RWPE2 (cell line): ENCODE measurements at regions not wholly inside any gene's neighbourhood (a gene's known extent, or its start where the extent isn't known, plus 50 kb on each side); places are given as distances from the start of the nearest gene placed in this dataset.
A peak's percentile ranks its signal among the peaks of the same experiment; 100 is the strongest.

ENCODE experiments used
- ATAC-seq: fragments of 200-7000 bp; cut with Tn5 transposase; 3 replicates; pipeline ENCODE4 v1.9.1; 2021; ENCODE audit warnings: low read depth
- DNase-seq: peaks from one replicate; pipeline ENCODE4 v3.0.0-alpha.2; 2020; ENCODE audit warnings: low spot score
- H3K27ac ChIP-seq: fragments of 450-650 bp; 2 replicates; pipeline ENCODE4 v1.5.1; 2017; ENCODE audit warnings: mild to moderate bottlenecking; ENCODE audit not compliant: poor library complexity, severe bottlenecking
- H3K27me3 ChIP-seq: fragments of 250-450 bp; sonication (Bioruptor Pico); 2 replicates; pipeline ENCODE4 v1.5.1; 2021; ENCODE audit warnings: mild to moderate bottlenecking, moderate library complexity; ENCODE audit not compliant: insufficient read depth, poor library complexity, severe bottlenecking
- H3K36me3 ChIP-seq: fragments of 250-450 bp; sonication (Bioruptor Pico); 2 replicates; pipeline ENCODE4 v1.5.1; 2020; ENCODE audit warnings: low read depth, mild to moderate bottlenecking, moderate library complexity
- H3K4me1 ChIP-seq: fragments of 250-450 bp; sonication (Bioruptor Pico); 2 replicates; pipeline ENCODE4 v1.5.1; 2021; ENCODE audit warnings: mild to moderate bottlenecking, moderate library complexity; ENCODE audit not compliant: insufficient read depth, poor library complexity, severe bottlenecking
- H3K4me3 ChIP-seq: fragments of 250-450 bp; sonication (Bioruptor Pico); 2 replicates; pipeline ENCODE4 v1.5.1; 2021; ENCODE audit warnings: mild to moderate bottlenecking, moderate library complexity; ENCODE audit not compliant: severe bottlenecking
- H3K9me3 ChIP-seq: fragments of 250-450 bp; sonication (Bioruptor Pico); 2 replicates; pipeline ENCODE4 v1.5.1; 2021; ENCODE audit warnings: mild to moderate bottlenecking, moderate library complexity; ENCODE audit not compliant: severe bottlenecking
- TF ChIP-seq, protein P1 (sequence below): fragments of 450-650 bp; IDR thresholded peaks from one replicate; pipeline ENCODE4 v1.5.1; 2017; ENCODE audit warnings: mild to moderate bottlenecking, moderate library complexity; ENCODE audit not compliant: poor library complexity, severe bottlenecking

DNA sequence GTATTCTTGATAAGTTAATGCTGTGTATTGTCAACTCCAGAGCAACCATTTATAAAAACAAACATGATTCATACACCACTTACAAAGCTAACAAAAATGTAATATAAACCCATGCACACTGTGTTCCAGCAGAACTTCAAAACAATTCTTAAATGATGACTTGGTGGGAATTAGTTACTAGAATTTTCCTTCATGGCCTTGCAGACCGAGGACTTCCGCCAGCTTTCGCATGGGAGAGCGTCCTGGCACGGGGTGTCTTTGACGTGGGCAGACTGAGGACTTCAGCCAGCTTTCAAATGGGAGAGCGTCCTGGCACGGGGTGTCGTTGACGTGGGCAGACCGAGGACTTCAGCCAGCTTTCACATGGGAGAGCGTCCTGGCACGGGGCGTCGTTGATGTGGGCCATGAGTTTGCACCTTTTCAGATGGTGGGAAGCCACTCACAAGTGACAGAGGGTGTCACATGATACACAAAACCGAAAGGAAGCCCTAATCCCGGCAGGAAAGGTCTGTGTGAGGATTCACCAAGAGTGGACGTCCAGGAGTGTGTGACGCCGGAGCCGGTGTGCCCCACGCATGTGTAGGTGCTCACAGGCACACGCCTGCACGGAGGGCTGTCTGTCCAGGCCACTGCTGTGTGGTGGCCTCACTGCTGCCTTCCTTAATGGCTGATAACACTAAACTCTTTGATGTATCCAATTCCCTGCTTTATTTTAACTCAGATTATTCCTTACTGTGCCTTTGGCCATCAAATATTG, 211.3 kb upstream of the IRX4 start:
- H3K36me3 ChIP-seq: no peaks in the 10 kb centered on the region
- TF ChIP-seq, protein P1, sequence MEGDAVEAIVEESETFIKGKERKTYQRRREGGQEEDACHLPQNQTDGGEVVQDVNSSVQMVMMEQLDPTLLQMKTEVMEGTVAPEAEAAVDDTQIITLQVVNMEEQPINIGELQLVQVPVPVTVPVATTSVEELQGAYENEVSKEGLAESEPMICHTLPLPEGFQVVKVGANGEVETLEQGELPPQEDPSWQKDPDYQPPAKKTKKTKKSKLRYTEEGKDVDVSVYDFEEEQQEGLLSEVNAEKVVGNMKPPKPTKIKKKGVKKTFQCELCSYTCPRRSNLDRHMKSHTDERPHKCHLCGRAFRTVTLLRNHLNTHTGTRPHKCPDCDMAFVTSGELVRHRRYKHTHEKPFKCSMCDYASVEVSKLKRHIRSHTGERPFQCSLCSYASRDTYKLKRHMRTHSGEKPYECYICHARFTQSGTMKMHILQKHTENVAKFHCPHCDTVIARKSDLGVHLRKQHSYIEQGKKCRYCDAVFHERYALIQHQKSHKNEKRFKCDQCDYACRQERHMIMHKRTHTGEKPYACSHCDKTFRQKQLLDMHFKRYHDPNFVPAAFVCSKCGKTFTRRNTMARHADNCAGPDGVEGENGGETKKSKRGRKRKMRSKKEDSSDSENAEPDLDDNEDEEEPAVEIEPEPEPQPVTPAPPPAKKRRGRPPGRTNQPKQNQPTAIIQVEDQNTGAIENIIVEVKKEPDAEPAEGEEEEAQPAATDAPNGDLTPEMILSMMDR: no peak
- H3K27me3 ChIP-seq: peaks cover 3% of the 10 kb centered on the region
- peak overlapping the region; percentile 56 for H3K27ac ChIP-seq
- DNase-seq (no peak), ATAC-seq (peak; percentile 95)
- H3K4me1 ChIP-seq: peaks cover 11% of the 10 kb centered on the region
- no peaks in the 10 kb centered on the region for H3K9me3 ChIP-seq
- H3K4me3 ChIP-seq: no peak overlapping the region

DNA sequence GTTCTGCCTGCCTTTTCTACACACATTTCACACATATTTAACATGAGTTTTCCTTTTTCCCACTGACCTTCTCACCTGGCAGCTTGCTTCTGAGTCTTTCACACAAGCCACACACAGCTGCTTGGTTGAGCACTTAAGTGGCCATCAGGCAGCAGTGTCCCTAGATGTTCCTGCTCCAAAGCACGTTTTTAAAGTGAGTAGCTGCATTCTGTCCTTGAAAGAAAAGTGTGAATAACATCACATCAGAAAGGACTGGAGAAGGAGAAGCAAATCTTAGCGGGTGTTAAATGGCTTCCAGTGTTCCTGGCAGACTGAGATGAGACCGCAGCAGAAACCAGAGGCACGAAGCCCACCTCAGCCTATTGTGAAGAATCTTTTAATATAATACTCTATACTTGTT, 209.2 kb upstream of the IRX4 start:
- no peak overlapping the region for H3K27ac ChIP-seq
- DNase-seq (no peak), ATAC-seq (no peak)
- H3K27me3 ChIP-seq: peaks cover 3% of the 10 kb centered on the region
- H3K9me3 ChIP-seq: no peaks in the 10 kb centered on the region
- no peak overlapping the region for H3K4me3 ChIP-seq
- peaks cover 11% of the 10 kb centered on the region for H3K4me1 ChIP-seq
- no peaks in the 10 kb centered on the region for H3K36me3 ChIP-seq
- TF ChIP-seq, protein P1: no peak

DNA sequence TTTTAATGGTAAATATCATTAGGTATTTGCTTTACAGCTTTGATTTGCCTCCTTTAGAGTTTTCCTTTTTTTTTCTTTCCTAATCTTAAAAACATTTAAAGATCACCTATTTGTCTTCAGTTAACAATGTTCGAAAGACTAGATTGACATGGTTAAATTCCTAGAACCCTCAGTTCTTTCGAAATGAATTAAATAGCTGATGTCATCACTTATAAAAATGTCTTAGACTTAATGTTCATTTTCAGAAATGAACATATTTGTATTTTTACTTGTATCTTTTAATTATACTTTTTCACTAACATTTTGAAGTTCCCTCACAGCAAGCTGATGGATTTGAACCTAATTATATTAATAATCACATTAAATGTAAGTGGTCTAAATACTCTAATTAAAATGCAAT, 205.3 kb upstream of the IRX4 start:
- Histone ChIP-seq H3K9me3 (no peaks in the 10 kb centered on the region), H3K4me1 (peaks cover 5% of the 10 kb centered on the region), H3K27me3 (no peaks in the 10 kb centered on the region), H3K27ac (no peak overlapping the region), H3K4me3 (no peak overlapping the region), H3K36me3 (no peaks in the 10 kb centered on the region)
- ATAC-seq (no peak), DNase-seq (no peak)
- TF ChIP-seq, protein P1: no peak

DNA sequence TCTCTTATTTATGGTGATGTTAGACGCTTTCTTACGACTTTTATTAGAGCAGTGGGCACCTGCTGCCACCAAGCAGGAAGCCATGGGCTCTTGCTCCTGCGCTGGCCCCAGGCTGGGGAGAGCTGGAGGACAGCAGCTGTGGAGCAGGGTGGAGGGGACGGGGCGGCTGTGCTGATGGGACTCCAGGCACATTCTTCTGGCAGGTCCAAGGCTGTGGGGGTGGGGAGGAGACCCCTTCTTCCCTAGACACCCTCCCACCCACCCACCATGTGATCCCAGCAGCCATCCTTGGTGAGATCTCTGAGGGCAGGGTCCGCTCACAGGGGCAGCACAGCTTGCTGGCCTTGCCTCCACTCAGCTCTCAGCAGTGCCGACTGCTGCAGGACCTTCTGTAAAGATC, 192.6 kb upstream of the IRX4 start:
- Histone ChIP-seq H3K27me3 (no peaks in the 10 kb centered on the region), H3K4me3 (no peak overlapping the region), H3K27ac (no peak overlapping the region), H3K9me3 (no peaks in the 10 kb centered on the region), H3K36me3 (no peaks in the 10 kb centered on the region), H3K4me1 (no peaks in the 10 kb centered on the region)
- DNase-seq: no peak
- ATAC-seq: no peak
- TF ChIP-seq, protein P1: no peak

DNA sequence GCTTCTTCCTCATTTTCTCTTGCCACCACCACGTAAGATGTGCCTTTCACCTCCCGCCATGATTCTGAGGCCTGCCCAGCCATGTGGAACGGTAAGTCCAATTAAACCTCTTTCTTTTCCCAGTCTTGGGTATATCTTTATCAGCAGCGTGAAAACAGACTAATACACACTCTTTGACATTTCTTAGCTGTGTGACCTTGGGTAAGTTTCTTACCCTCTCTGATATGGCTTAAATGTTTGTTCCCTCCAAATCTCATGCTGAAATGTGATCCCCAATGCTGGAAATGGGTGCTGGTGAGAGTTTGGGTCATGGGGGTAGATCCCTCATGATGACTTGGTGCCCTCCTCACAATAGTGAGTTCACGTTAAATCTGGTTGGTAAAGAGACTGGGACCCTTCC, 188.8 kb upstream of the IRX4 start:
- H3K9me3 ChIP-seq: no peaks in the 10 kb centered on the region
- DNase-seq (no peak), ATAC-seq (no peak)
- no peak overlapping the region for H3K4me3 ChIP-seq
- no peak overlapping the region for H3K27ac ChIP-seq
- TF ChIP-seq, protein P1: no peak
- no peaks in the 10 kb centered on the region for H3K36me3 ChIP-seq
- no peaks in the 10 kb centered on the region for H3K27me3 ChIP-seq
- H3K4me1 ChIP-seq: no peaks in the 10 kb centered on the region
